ENCODE measurements at regions not wholly inside any gene's neighbourhood (a gene's known extent, or its start where the extent isn't known, plus 50 kb on each side); places are given as distances from the start of the nearest gene placed in this dataset.

DNA sequence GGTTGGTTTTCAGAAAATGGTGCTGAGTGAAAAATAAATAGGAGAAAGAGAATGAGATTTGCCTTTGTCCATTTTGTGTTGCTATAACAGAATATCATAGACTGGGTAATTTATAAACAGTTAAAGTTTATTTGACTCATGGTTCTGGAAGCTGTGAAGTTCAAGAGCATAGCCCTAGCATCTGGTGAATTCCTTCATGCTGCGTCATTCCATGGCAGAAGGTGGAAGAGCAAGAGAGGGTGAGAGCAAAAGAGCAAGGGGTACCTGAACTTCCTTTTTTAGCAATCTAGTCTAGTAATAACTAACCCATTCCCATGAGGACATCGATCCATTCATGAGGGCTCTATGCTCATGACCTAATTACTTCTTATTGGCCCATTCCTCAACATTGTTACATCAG, 209.1 kb upstream of the ZP4 start:
- DNase-seq: no peak
- H3K27ac Mint-ChIP-seq: no peak overlapping the region
- H3K36me3 ChIP-seq (replicated peaks in 1 of 2; ENCODE audit: control extremely low read depth in 1 of 2, control insufficient read depth in 1 of 2, extremely low read depth in 1 of 2, insufficient read depth in 2 of 2, low read length in 1 of 2): no peaks in the 10 kb centered on the region
- no peaks in the 10 kb centered on the region for H3K27me3 ChIP-seq (replicated peaks in 1 of 4; ENCODE audit: control extremely low read depth in 1 of 4, control insufficient read depth in 3 of 4, insufficient read depth in 4 of 4, low read length in 3 of 4)
- H3K27me3 Mint-ChIP-seq: no peaks in the 10 kb centered on the region
- no peak overlapping the region for H3K4me3 Mint-ChIP-seq
- no peak for TF ChIP-seq EZH2 (IDR thresholded peaks at IDR 0.05; ENCODE audit: borderline replicate concordance, insufficient read depth, low read depth, low read length, poor library complexity, severe bottlenecking)
- TF ChIP-seq, protein P1, sequence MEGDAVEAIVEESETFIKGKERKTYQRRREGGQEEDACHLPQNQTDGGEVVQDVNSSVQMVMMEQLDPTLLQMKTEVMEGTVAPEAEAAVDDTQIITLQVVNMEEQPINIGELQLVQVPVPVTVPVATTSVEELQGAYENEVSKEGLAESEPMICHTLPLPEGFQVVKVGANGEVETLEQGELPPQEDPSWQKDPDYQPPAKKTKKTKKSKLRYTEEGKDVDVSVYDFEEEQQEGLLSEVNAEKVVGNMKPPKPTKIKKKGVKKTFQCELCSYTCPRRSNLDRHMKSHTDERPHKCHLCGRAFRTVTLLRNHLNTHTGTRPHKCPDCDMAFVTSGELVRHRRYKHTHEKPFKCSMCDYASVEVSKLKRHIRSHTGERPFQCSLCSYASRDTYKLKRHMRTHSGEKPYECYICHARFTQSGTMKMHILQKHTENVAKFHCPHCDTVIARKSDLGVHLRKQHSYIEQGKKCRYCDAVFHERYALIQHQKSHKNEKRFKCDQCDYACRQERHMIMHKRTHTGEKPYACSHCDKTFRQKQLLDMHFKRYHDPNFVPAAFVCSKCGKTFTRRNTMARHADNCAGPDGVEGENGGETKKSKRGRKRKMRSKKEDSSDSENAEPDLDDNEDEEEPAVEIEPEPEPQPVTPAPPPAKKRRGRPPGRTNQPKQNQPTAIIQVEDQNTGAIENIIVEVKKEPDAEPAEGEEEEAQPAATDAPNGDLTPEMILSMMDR (IDR thresholded peaks at IDR 0.05): no peak
- no peaks in the 10 kb centered on the region for H3K9me3 ChIP-seq (ENCODE audit: control extremely low read depth in 1 of 3, control insufficient read depth in 2 of 3, insufficient read depth in 1 of 3, low read length in 2 of 3)
- H4K20me1 ChIP-seq (ENCODE audit: control insufficient read depth, insufficient read depth, low read length, poor library complexity, severe bottlenecking): no peaks in the 10 kb centered on the region
- no CpG with 5 or more reads among the region's 2 CpGs for WGBS (ENCODE audit: insufficient coverage)
- ChIA-PET CTCF (no interaction called here), POLR2A (no interaction called here)
- H3K4me3 ChIP-seq (ENCODE audit: control extremely low read depth in 1 of 5, extremely low read depth in 1 of 5, insufficient read depth in 1 of 5, low read depth in 2 of 5, low read length in 4 of 5): no peak overlapping the region
- no peaks in the 10 kb centered on the region for H3K4me1 ChIP-seq (ENCODE audit: control insufficient read depth in 2 of 2, insufficient read depth in 2 of 2, low read length in 2 of 2)
- no peak overlapping the region for H3K4me2 ChIP-seq (replicated peaks; ENCODE audit: low read depth, low read length, poor library complexity, severe bottlenecking)
- H3K9me3 Mint-ChIP-seq (ENCODE audit: insufficient read depth): peaks cover 3% of the 10 kb centered on the region
- no peak for ATAC-seq (ENCODE audit: low read depth)
- no peaks in the 10 kb centered on the region for H3K4me1 Mint-ChIP-seq
- intact Hi-C loops (cut with micrococcal nuclease): no loop called here
- H3K27ac ChIP-seq (ENCODE audit: low read length in 2 of 2): no peak overlapping the region
- no peak overlapping the region for H3K9ac ChIP-seq (ENCODE audit: low read length)
- no peaks in the 10 kb centered on the region for H3K79me2 ChIP-seq (ENCODE audit: control insufficient read depth, insufficient read depth, low read length)
- no peak overlapping the region for H2AFZ ChIP-seq (ENCODE audit: insufficient read depth, low read depth, low read length, poor library complexity, severe bottlenecking)

DNA sequence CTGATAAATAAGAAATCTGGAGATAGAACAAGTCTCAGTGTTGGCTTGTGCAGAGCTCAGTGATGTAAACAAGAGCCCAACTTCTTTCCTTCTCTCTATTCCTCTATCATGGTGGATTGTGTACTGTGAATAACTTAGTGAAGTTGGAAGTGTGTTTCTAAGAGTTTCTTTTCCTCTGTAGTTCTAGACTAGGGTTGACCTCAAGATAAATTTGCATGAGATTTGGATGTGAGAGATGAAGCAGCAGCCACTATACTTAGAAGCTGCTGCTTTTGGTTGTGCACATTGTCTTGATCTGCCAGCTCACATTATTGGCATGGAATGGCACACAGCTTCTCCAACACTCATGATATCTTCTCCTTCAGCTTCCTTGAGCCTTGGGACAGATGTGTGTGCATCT, 198.9 kb upstream of the ZP4 start:
- Mint-ChIP-seq H3K4me3 (no peak overlapping the region), H3K27ac (no peak overlapping the region), H3K27me3 (no peaks in the 10 kb centered on the region), H3K4me1 (no peaks in the 10 kb centered on the region), H3K9me3 (ENCODE audit: insufficient read depth) (peaks cover 3% of the 10 kb centered on the region)
- DNase-seq: no peak
- Histone ChIP-seq H3K4me2 (replicated peaks; ENCODE audit: low read depth, low read length, poor library complexity, severe bottlenecking) (no peak overlapping the region), H3K27me3 (replicated peaks in 1 of 4; ENCODE audit: control extremely low read depth in 1 of 4, control insufficient read depth in 3 of 4, insufficient read depth in 4 of 4, low read length in 3 of 4) (no peaks in the 10 kb centered on the region), H2AFZ (ENCODE audit: insufficient read depth, low read depth, low read length, poor library complexity, severe bottlenecking) (no peak overlapping the region), H3K27ac (ENCODE audit: low read length in 2 of 2) (no peak overlapping the region), H3K4me3 (ENCODE audit: control extremely low read depth in 1 of 5, extremely low read depth in 1 of 5, insufficient read depth in 1 of 5, low read depth in 2 of 5, low read length in 4 of 5) (no peak overlapping the region), H3K36me3 (replicated peaks in 1 of 2; ENCODE audit: control extremely low read depth in 1 of 2, control insufficient read depth in 1 of 2, extremely low read depth in 1 of 2, insufficient read depth in 2 of 2, low read length in 1 of 2) (no peaks in the 10 kb centered on the region), H3K4me1 (ENCODE audit: control insufficient read depth in 2 of 2, insufficient read depth in 2 of 2, low read length in 2 of 2) (no peaks in the 10 kb centered on the region), H3K9ac (ENCODE audit: low read length) (no peak overlapping the region), H3K9me3 (ENCODE audit: control extremely low read depth in 1 of 3, control insufficient read depth in 2 of 3, insufficient read depth in 1 of 3, low read length in 2 of 3) (peaks cover 0 to 4% (median 0%) of the 10 kb centered on the region in 3 donors), H4K20me1 (ENCODE audit: control insufficient read depth, insufficient read depth, low read length, poor library complexity, severe bottlenecking) (no peaks in the 10 kb centered on the region), H3K79me2 (ENCODE audit: control insufficient read depth, insufficient read depth, low read length) (no peaks in the 10 kb centered on the region)
- TF ChIP-seq, protein P1 (IDR thresholded peaks at IDR 0.05): no peak
- no peak for TF ChIP-seq EZH2 (IDR thresholded peaks at IDR 0.05; ENCODE audit: borderline replicate concordance, insufficient read depth, low read depth, low read length, poor library complexity, severe bottlenecking)
- POLR2A ChIA-PET: no interaction called here
- CTCF ChIA-PET: no interaction called here
- no peak for ATAC-seq (ENCODE audit: low read depth)
- intact Hi-C loops (cut with micrococcal nuclease): no loop called here

All from B cell (primary cell).